H1 (cell line): ENCODE measurements at regions not wholly inside any gene's neighbourhood (a gene's known extent, or its start where the extent isn't known, plus 50 kb on each side); places are given as distances from the start of the nearest gene placed in this dataset.

ENCODE experiments used
- CTCF ChIA-PET: fragments of 300-600 bp; sonication (Branson Sonifier 250); formaldehyde crosslinking; loops from one replicate; lab custom pipeline; 2021; ENCODE audit not compliant: partially characterized antibody; lab: Charles Lee
- POLR2A ChIA-PET: fragments of 300-600 bp; sonication (Branson Sonifier 250); formaldehyde crosslinking; loops from one replicate; lab custom pipeline; 2021; ENCODE audit warnings: inconsistent platforms; ENCODE audit not compliant: partially characterized antibody; lab: Charles Lee
- DNase-seq, 2 experiments: peaks; one replicate each; pipeline versions ENCODE4 v3.0.0 to v3.0.0-alpha.2; 2010 to 2022; ENCODE audit warnings: low spot score in 2 of 2, low read depth in 1 of 2, mixed read lengths in 1 of 2
- FAIRE-seq: peaks from 2 replicates; lab custom pipeline; 2011; peaks lifted over from hg19 to GRCh38; lab: Jason Lieb, UNC
- H2AFZ ChIP-seq: 2 replicates; pipeline ENCODE4 v1.8.1; 2012; ENCODE audit warnings: low read length, inconsistent platforms
- H2AK5ac ChIP-seq: 2 replicates; pipeline ENCODE4 v1.6.1; 2013; ENCODE audit warnings: low read depth, low read length
- H2BK120ac ChIP-seq: replicated peaks from 2 replicates; pipeline ENCODE3; 2013; ENCODE audit warnings: low read depth, low read length, inconsistent platforms
- H2BK12ac ChIP-seq: 2 replicates; pipeline ENCODE4 v1.6.1; 2013; ENCODE audit warnings: low read depth, low read length
- H2BK15ac ChIP-seq: 2 replicates; pipeline ENCODE4 v1.6.1; 2013; ENCODE audit warnings: low read length
- H2BK20ac ChIP-seq: 2 replicates; pipeline ENCODE4 v1.6.1; 2013; ENCODE audit warnings: low read length
- H2BK5ac ChIP-seq: 2 replicates; pipeline ENCODE4 v1.6.1; 2013; ENCODE audit warnings: low read depth, low read length
- H3K14ac ChIP-seq: 2 replicates; pipeline ENCODE4 v1.6.1; 2013; ENCODE audit warnings: inconsistent platforms; ENCODE audit not compliant: insufficient read length
- H3K18ac ChIP-seq: 2 replicates; pipeline ENCODE4 v1.6.1; 2013; ENCODE audit warnings: low read length; ENCODE audit errors: extremely low read depth
- H3K23ac ChIP-seq: 2 replicates; pipeline ENCODE4 v1.6.1; 2013; ENCODE audit warnings: inconsistent platforms; ENCODE audit not compliant: insufficient read length
- H3K23me2 ChIP-seq: 2 replicates; pipeline ENCODE4 v1.6.1; 2013; ENCODE audit warnings: low read depth, low read length
- H3K27ac ChIP-seq: 2 replicates; pipeline ENCODE4 v1.6.1; 2011; ENCODE audit warnings: low read depth, low read length, inconsistent platforms
- H3K27me3 ChIP-seq, 4 experiments: replicated peaks in 1 of 4; 1 replicate in 1 of 4; 2 replicates in 3 of 4; pipeline versions ENCODE4 v1.6.1 to v1.8.1; 2011 to 2013; ENCODE audit warnings: low read length in 3 of 4, mild to moderate bottlenecking in 3 of 4, inconsistent platforms in 2 of 4, mixed read lengths in 2 of 4, moderate library complexity in 1 of 4; ENCODE audit not compliant: control insufficient read depth in 3 of 4, insufficient read depth in 3 of 4; ENCODE audit errors: extremely low read depth in 1 of 4
- H3K36me3 ChIP-seq, 4 experiments: 2 replicates each; pipeline versions ENCODE4 v1.6.1 to v1.8.1; 2011 to 2013; ENCODE audit warnings: mild to moderate bottlenecking in 4 of 4, low read length in 3 of 4, moderate library complexity in 2 of 4, control low read depth in 1 of 4, inconsistent platforms in 1 of 4; ENCODE audit not compliant: insufficient read depth in 4 of 4, control insufficient read depth in 2 of 4
- H3K4ac ChIP-seq: replicated peaks from 2 replicates; pipeline ENCODE3; 2013; ENCODE audit warnings: low read length, low read depth, mixed read lengths, inconsistent platforms; ENCODE audit not compliant: insufficient read length
- H3K4me1 ChIP-seq, 4 experiments: replicated peaks in 1 of 4; 1 replicate in 1 of 4; 2 replicates in 3 of 4; pipeline versions ENCODE4 v1.6.1 to v1.8.1; 2011 to 2013; ENCODE audit warnings: low read length in 3 of 4, inconsistent platforms in 2 of 4, mixed read lengths in 1 of 4; ENCODE audit not compliant: insufficient read depth in 4 of 4, control insufficient read depth in 3 of 4
- H3K4me2 ChIP-seq, 2 experiments: 2 replicates each; pipeline versions ENCODE4 v1.6.1 to v1.8.1; 2011 to 2013; ENCODE audit warnings: low read depth in 2 of 2, low read length in 2 of 2, control low read depth in 1 of 2, inconsistent platforms in 1 of 2, mild to moderate bottlenecking in 1 of 2; ENCODE audit not compliant: insufficient read depth in 1 of 2
- H3K4me3 ChIP-seq, 4 experiments: fragments of 200-600, 300-600 bp in 1 of 4; sonication (generic), shearing (Covaris generic), sonication (Bioruptor Twin) in 1 of 4; 2 replicates each; pipeline versions ENCODE4 v1.5.1 to v1.8.1; 2011 to 2016; ENCODE audit warnings: low read length in 4 of 4, low read depth in 3 of 4, control low read depth in 2 of 4, inconsistent platforms in 2 of 4, mild to moderate bottlenecking in 2 of 4, mixed read lengths in 1 of 4, moderate library complexity in 1 of 4; ENCODE audit not compliant: insufficient read depth in 2 of 4; ENCODE audit errors: extremely low read depth in 1 of 4
- H3K56ac ChIP-seq: replicated peaks from 2 replicates; pipeline ENCODE3; 2013; ENCODE audit warnings: low read depth, mild to moderate bottlenecking, mixed read lengths, low read length, inconsistent platforms; ENCODE audit not compliant: insufficient read length
- H3K79me1 ChIP-seq: 2 replicates; pipeline ENCODE4 v1.6.1; 2013; ENCODE audit warnings: low read depth, low read length, control low read depth
- H3K79me2 ChIP-seq, 2 experiments: 2 replicates each; pipeline versions ENCODE4 v1.6.1 to v1.8.1; 2012 to 2013; ENCODE audit warnings: low read length in 2 of 2, mild to moderate bottlenecking in 2 of 2, inconsistent platforms in 1 of 2; ENCODE audit not compliant: insufficient read depth in 2 of 2, control insufficient read depth in 1 of 2
- H3K9ac ChIP-seq, 4 experiments: replicated peaks in 1 of 4; 1 replicate in 1 of 4; 2 replicates in 3 of 4; pipeline versions ENCODE4 v1.6.1 to v1.8.1; 2011 to 2013; ENCODE audit warnings: low read depth in 3 of 4, low read length in 3 of 4, control low read depth in 2 of 4, mild to moderate bottlenecking in 2 of 4, moderate library complexity in 2 of 4, inconsistent platforms in 1 of 4; ENCODE audit errors: extremely low read depth in 1 of 4
- H3K9me3 ChIP-seq, 2 experiments: 2 replicates each; pipeline versions ENCODE4 v1.6.1 to v1.8.1; 2012 to 2013; ENCODE audit warnings: mild to moderate bottlenecking in 2 of 2, moderate library complexity in 2 of 2, control low read depth in 1 of 2, inconsistent platforms in 1 of 2, low read depth in 1 of 2, low read length in 1 of 2, mixed read lengths in 1 of 2; ENCODE audit not compliant: insufficient read depth in 2 of 2
- H4K20me1 ChIP-seq, 2 experiments: replicated peaks in 1 of 2; 2 replicates each; pipeline versions ENCODE3 to v1.8.1; 2011 to 2013; ENCODE audit warnings: inconsistent platforms in 2 of 2, low read length in 2 of 2, mild to moderate bottlenecking in 1 of 2; ENCODE audit not compliant: insufficient read depth in 2 of 2, control insufficient read depth in 1 of 2
- H4K5ac ChIP-seq: 2 replicates; pipeline ENCODE4 v1.6.1; 2013; ENCODE audit warnings: low read length, low read depth, mixed read lengths, inconsistent platforms; ENCODE audit not compliant: insufficient read length
- H4K8ac ChIP-seq: 2 replicates; pipeline ENCODE4 v1.8.0; 2013; ENCODE audit warnings: mild to moderate bottlenecking, moderate library complexity, low read length, inconsistent platforms; ENCODE audit not compliant: insufficient read depth; ENCODE audit errors: extremely low read depth
- H4K91ac ChIP-seq: replicated peaks from 2 replicates; pipeline ENCODE3; 2013; ENCODE audit warnings: low read length, mixed read lengths, inconsistent platforms; ENCODE audit not compliant: insufficient read length
- CBX5 ChIP-seq: fragments of 300-800, 300-1000 bp; sonication (generic); IDR thresholded peaks from 2 replicates; pipeline ENCODE4 v1.7.1; 2016; ENCODE audit warnings: antibody characterized with exemption, low read length, low read depth
- CEBPB ChIP-seq: IDR thresholded peaks from 2 replicates; pipeline ENCODE4 v1.6.1; 2012; ENCODE audit warnings: low read depth, low read length
- CREB1 ChIP-seq: IDR thresholded peaks from 2 replicates; pipeline ENCODE4 v1.6.1; 2012; ENCODE audit warnings: inconsistent platforms
- EGR1 ChIP-seq: IDR thresholded peaks from 2 replicates; pipeline ENCODE4 v1.6.1; 2011; ENCODE audit warnings: low read depth, low read length, borderline replicate concordance
- FOSL1 ChIP-seq: IDR thresholded peaks from 2 replicates; pipeline ENCODE4 v1.6.1; 2011; ENCODE audit warnings: mild to moderate bottlenecking, low read depth, low read length, moderate library complexity; ENCODE audit not compliant: insufficient read depth
- JUN ChIP-seq: IDR thresholded peaks from 2 replicates; pipeline ENCODE4 v1.6.1; 2011; ENCODE audit warnings: low read depth, mild to moderate bottlenecking, improper control_type of control experiment, low read length
- JUND ChIP-seq: IDR thresholded peaks from 2 replicates; pipeline ENCODE4 v1.6.1; 2011; ENCODE audit warnings: mild to moderate bottlenecking, improper control_type of control experiment, low read length
- PHF8 ChIP-seq: fragments of 200-600 bp; sonication (generic); conservative IDR thresholded peaks from 2 replicates; pipeline ENCODE4 v1.7.1; 2012; ENCODE audit warnings: low read depth, mild to moderate bottlenecking, inconsistent platforms, low read length, moderate library complexity
- POLR2AphosphoS5 ChIP-seq: IDR thresholded peaks from 2 replicates; pipeline ENCODE4 v1.6.1; 2011; ENCODE audit warnings: low read depth, low read length
- RXRA ChIP-seq: IDR thresholded peaks from 2 replicates; pipeline ENCODE4 v1.6.1; 2011; ENCODE audit warnings: low read depth, mild to moderate bottlenecking, low read length, moderate library complexity; ENCODE audit not compliant: insufficient read depth
- SP2 ChIP-seq: IDR thresholded peaks from 2 replicates; pipeline ENCODE4 v1.6.1; 2012; ENCODE audit warnings: mild to moderate bottlenecking, low read length, inconsistent platforms
- WGBS, 2 experiments: shearing (Covaris generic) in 1 of 2; methylation state at CpG; one replicate each; pipeline versions ENCODE4 v1.1.6 to v1.1.7; 2013 to 2015; ENCODE audit warnings: low lambda C conversion rate in 2 of 2, mixed read lengths in 2 of 2, inconsistent platforms in 1 of 2, low coverage in 1 of 2, missing lambda C conversion rate in 1 of 2; ENCODE audit not compliant: insufficient replicate concordance in 2 of 2, insufficient coverage in 1 of 2, insufficient read length in 1 of 2; ENCODE audit errors: extremely low coverage in 1 of 2, missing lambda C conversion rate in 1 of 2; 5-methylcytosine and 5-hydroxymethylcytosine counted together

DNA sequence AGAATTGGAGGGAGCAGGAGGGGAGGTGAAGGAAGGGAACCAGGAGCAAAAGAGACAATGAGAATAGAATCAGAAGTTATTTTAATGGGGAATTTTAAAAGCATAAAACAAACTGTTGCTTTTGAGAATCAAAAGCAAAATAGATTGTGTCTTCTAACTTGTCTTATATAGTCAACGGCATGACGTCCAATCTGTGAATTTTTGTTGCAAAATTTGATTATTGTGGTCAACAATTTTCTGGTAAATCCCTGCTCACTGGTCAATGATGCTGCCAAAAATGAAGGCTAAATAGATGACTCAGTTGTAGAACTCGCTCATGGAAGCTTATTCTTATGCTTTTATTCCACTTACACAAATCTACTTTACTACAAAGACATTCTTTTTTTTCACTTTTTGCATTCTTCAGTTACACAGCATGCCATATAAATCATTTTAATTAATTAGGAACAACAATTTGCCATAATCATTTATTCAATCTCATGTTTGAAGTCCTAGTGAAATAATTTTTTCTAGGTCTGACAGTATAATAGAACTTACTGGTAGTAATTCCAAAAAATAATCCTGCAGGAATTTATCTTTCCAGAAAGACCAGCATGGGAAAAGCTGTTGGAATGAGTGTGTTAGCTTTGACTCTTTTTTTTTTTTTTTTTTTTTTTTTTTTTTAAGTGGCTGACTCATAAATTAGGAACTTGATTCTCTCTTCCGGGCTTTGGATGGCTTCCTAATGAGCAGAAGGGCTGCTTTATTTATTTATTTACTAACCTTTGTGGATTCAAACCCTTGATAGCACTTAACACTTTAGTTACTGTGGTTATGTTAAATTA is 256.9 kb downstream of the SPRY2 start:
- no peak overlapping the region for H3K4ac ChIP-seq
- H2BK20ac ChIP-seq, result no peak overlapping the region
- H3K4me2 ChIP-seq, result no peak overlapping the region
- no peak overlapping the region for H3K56ac ChIP-seq
- H2BK12ac ChIP-seq, result no peak overlapping the region
- peaks cover 0 to 5% (median 1%) of the 10 kb centered on the region in 4 experiments; a peak in 1 of 7 replicates for H3K4me1 ChIP-seq
- H3K27ac ChIP-seq, result no peak overlapping the region
- H3K23me2 ChIP-seq, result no peaks in the 10 kb centered on the region
- H3K4me3 ChIP-seq, result no peak overlapping the region
- no peak overlapping the region for H2AK5ac ChIP-seq
- no peaks in the 10 kb centered on the region for H3K79me2 ChIP-seq
- H4K91ac ChIP-seq, result no peak overlapping the region
- 63% methylated on average over 4 of the region's 4 CpGs; no CpG with 5 or more reads in 1 of the 2 experiments for WGBS, 2 experiments
- POLR2A ChIA-PET, result no interaction called here
- H3K18ac ChIP-seq, result no peak overlapping the region
- no peak overlapping the region for H4K5ac ChIP-seq
- no peak overlapping the region for H2BK5ac ChIP-seq
- H3K9me3 ChIP-seq, result no peaks in the 10 kb centered on the region
- H3K14ac ChIP-seq, result no peak overlapping the region
- H3K9ac ChIP-seq, result no peak overlapping the region
- H3K79me1 ChIP-seq, result no peaks in the 10 kb centered on the region
- no peaks in the 10 kb centered on the region for H3K27me3 ChIP-seq
- no peaks in the 10 kb centered on the region for H4K20me1 ChIP-seq
- no peaks in the 10 kb centered on the region for H3K36me3 ChIP-seq
- no peak for FAIRE-seq
- no peak overlapping the region for H2BK15ac ChIP-seq
- no peak overlapping the region for H2AFZ ChIP-seq
- CTCF ChIA-PET, result interaction anchor here (0.6 to 0.7 kb wide), 2 partner anchors 35 to 1082 kb away, joined by 3 to 4 read pairs; no protein-coding TSS in a partner anchor
- TF ChIP-seq POLR2AphosphoS5 (no peak), CREB1 (no peak), FOSL1 (no peak), CBX5 (no peak), EGR1 (no peak), RXRA (no peak), CEBPB (no peak), SP2 (no peak), PHF8 (no peak), JUN (0 out of 2 replicates have a peak, but pooled peaks have one; percentile 25), JUND (0 out of 2 replicates have a peak, but pooled peaks have one; percentile 57)
- TF ChIP-seq, all 59 proteins: peak for 2
- H4K8ac ChIP-seq, result no peak overlapping the region
- DNase-seq, result no peak
- no peak overlapping the region for H2BK120ac ChIP-seq
- H3K23ac ChIP-seq, result no peak overlapping the region
